GM19452 (cell line): ENCODE measurements at regions not wholly inside any gene's neighbourhood (a gene's known extent, or its start where the extent isn't known, plus 50 kb on each side); places are given as distances from the start of the nearest gene placed in this dataset.

Source experiments
- ATAC-seq: cut with Tn5 transposase; IDR thresholded peaks from one replicate; pipeline ENCODE4 v1.9.1; 2021; ENCODE audit not compliant: unreplicated experiment

DNA sequence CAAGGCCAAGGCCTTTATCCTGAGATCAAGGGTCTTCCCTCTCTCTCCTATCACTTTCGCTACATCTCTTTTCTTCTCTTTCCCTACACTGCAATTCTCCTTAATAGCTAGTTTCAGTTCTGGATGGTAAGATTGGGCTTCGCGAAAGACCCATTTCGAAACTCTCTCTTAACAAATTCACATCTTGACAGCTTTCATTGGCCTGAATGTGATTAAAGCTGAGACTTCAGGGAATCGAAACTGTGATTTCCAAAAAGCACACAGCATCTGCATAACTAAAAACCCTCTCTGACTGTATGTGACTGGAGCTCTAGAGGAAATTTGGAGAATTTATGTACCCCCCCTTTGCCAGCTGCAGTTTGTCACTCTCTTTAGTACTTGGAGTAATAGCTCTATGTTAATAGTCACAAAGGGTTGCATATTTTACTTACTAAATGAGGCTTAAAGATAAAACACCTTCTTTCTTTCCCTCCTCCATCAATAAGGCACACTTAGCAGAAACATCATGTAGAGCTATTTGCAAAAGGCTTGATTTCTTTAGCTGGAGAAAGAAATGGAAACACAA lies 105.3 kb upstream of the FAM20A start:
- ATAC-seq = no peak

DNA sequence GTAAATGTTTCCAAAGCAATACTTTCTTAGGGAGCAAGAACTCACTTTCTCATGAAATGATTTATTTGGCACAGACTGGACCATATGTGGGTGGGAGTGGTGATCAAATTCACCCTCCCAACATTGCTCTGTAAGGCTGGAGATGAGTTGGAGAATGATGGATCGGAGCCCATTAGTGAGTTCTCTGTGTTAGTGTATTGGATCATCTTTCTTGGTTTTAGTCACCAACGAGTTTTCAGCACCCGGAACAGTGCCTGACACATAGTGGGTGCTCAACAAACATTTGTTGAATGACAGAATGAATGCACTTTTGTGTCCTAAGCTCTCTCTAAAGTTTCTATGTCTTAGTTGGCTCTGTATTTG lies 104.5 kb upstream of the FAM20A start:
- no peak for ATAC-seq

DNA sequence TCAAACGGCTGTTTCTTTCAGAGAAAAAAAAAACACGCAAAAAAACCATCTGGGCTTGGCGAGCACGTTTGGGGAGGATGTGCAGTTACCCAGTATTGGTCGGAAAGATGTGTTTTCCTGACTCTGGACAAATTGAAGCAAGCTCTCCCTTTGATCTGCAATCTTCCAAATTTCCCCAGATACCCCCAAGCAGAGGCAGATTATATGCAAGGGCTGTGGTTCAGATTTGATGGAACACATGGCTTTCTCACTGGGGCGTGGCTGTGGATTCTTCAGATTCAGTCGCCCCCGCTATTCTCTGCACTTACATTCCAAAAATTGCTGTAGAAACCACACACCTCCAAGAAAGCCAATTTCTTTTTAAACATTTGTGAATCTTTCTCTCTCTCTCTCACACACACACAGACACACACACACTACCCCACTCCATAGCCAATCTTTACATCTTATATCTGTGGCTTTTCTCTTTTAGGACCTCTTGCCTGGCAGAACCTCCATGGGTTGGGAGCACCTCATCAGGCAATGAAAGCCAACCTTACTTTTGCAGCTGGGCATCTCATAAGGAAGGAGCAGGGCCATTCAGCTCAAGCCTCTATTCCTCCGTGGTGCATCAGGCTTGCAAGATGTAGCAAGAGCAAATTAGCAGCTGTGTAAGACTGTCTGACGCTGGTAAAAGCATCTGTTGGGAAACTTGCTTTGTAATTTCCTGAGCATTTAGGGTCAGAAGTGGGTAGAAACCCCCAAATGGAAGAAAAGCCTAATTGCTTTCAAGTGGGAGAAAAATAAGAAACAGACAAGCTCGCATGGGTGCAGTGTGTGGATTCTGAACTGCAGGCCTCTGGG lies 103.9 kb upstream of the FAM20A start:
- no peak for ATAC-seq

DNA sequence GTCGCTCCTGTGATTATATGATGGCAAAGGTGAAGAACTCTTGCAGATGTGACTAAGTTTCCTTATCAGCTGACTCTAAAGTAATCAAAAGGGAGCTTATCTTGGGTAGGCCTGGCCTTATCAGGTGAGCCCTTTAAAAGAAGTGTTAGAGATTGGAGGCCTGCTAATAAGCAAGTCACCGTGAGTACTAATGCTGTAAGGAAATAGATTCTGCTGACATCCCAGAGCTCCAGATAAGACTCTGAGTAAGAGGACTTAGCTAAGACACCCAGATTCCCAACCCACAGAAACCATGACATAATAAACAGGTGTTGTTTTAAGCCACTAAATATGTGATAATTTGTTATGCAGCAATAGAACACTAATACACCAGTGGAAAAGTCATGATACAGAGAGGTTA lies 99.9 kb upstream of the FAM20A start:
- no peak for ATAC-seq

DNA sequence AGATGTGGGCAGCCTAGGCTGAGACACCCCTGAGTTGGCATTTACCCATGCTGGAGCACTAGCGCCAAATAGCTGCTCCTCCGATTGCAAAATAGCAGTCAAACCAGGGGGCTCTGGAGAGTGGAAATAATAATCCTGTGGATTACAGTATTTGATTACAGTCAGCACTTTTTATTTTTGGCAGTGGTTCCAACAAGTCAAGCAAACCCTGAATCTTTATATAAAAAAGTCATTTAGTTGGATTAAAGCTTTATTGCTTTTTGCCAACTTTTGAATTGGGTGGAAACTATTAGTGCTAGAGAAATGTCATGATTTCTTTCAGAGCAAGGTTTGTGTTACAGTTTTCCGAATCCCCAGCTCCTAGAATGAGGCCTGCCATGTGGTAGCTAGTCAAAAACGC lies 99.3 kb upstream of the FAM20A start:
- ATAC-seq = no peak

DNA sequence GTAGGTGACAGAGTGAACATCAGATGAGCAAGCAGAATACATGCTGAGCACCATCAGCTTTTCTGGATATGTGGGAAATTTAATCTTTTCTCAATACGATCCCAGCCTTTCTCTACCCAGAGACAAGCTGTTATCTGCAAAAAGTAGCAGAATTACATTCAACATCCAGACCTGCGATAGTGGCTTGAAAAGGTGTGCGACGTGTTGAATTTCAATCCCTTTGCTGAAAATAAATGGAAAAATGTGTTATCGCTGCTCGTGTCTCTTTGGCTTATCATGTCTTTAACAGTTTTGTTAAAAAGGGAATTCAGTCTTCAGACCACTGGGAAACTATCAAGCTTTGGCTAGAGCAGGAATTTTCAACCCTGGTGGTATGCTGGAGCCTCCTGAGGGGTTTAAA lies 98.8 kb upstream of the FAM20A start:
- ATAC-seq = no peak

DNA sequence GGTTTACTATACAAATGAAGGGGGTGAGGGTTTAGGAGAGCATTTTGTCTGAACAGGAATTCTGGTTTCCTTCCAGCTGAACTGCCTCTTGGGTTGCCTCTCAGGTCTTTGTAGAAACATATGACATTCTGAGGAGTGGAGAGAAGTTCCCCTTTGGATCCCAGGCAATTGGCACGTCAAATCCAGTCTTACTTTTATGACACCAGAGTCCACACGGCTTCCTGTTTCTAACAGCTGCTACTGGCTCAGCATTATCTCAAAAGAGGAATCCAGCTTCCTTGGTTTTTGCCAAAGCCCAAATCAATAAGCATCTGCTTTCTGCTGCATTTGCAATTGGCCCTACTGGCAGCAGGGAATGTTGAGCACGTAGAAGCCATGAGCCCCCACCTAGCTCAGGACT lies 97.6 kb upstream of the FAM20A start:
- ATAC-seq = no peak

DNA sequence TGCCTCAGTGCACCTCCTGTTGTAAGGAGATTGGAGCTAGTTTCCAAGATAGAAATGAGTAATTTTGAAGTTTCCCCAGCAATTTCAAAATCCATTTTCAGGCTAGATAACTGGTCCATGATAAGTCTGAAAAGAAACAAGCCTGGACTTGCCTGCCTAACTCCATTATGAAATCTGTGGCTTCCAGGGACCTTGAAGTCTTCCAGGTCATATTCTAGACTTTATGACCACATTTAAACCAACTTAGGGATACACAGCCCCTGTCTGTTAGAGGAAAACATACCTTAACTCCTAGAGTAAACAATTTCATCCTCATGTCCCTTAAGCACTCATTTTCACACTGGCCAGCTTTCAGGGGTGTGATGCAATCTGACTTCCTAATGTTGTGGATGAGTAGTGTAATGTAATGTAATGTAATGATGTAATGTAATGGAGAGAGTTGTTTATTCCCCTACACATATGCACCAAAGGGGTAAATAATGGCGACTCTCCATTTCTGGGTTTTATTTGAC lies 96.7 kb upstream of the FAM20A start:
- ATAC-seq = no peak

DNA sequence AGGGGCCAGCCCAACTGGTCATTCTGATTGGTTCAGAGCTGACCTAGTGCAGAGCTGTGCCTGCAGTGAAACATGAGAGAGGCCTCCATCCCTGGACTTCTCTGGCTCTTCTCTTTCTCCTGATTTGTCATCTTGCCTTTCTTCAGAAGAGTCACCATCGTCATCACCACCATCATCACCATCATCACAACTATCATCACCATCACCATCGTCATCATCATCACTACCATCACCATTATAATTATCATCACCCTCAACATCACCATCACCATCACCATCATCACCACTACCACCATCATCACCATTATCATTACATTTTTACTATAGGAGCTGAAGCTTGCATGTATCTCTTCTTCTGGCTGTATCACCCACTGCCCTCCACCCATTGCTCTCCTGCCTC lies 94.5 kb upstream of the FAM20A start:
- no peak for ATAC-seq

DNA sequence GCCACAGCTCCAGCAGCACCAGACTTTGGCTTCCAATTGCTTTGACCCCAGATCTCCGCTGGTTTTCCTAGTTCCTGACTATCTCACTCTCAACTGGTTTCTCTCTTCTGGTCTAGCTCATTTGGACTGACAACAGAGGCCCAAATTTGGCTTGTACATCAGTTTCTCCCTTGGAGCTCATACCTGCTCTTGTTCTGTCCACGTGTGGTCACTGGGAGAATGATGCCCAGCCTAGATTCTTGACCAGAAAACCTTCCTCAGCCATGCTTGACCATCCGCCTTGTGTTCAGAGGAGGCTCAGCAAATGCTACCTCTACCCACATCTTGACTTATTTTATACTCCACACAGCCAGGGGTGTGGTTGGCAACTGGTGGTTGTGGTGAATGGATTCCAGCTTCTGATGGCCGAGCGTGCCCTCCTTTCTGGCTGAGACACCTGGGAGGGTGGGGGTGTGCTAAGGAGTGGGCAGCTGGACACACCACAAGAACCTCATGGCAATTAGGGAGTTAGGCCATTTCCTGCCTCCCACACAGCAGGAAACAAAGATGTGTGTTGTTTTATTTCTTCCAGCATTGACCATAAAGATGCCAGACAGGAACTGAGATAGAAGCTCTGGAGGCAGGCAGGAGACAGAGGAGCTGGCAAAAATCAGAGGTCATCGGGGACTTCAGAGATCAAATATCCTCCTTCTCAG lies 93.8 kb upstream of the FAM20A start:
- no peak for ATAC-seq

DNA sequence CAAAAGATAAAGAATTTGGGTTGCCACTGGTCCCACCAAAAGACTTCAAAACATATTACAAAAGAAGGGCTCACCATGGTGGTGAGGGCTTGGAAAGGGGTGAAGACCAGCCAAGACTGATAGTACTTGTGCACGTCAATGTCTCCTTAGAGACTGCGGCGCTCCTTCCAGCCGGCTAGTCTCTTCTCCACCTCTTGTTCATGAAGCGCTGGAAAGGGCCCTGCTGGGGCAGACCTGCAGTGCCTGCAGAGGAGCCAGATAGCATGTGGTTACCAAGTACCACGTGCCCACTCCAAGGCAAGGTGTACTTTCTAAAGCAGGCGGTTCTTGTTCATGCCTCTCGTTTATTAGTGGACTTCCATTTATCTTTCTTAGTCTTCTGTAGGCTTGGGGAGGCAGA lies 92.7 kb upstream of the FAM20A start:
- ATAC-seq = no peak

DNA sequence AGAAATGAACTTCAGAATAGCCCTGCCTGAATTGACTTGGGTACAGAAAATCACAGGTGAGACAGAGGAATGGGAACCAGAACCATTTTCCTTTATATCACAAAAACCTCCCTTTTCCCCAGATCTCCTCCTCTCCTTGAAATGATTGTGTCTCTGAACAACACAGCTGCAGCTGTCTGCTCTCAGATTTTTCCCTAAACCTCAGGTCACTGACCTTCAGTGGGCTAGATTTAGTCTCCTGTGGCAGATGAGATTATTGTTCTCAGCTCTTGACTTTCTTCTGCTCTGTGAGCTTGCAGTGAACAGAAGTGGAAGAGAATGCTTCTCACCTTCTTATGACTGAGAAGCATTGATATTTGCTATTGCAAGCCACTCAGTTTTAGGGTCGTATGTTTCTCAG lies 92.3 kb upstream of the FAM20A start:
- no peak for ATAC-seq

DNA sequence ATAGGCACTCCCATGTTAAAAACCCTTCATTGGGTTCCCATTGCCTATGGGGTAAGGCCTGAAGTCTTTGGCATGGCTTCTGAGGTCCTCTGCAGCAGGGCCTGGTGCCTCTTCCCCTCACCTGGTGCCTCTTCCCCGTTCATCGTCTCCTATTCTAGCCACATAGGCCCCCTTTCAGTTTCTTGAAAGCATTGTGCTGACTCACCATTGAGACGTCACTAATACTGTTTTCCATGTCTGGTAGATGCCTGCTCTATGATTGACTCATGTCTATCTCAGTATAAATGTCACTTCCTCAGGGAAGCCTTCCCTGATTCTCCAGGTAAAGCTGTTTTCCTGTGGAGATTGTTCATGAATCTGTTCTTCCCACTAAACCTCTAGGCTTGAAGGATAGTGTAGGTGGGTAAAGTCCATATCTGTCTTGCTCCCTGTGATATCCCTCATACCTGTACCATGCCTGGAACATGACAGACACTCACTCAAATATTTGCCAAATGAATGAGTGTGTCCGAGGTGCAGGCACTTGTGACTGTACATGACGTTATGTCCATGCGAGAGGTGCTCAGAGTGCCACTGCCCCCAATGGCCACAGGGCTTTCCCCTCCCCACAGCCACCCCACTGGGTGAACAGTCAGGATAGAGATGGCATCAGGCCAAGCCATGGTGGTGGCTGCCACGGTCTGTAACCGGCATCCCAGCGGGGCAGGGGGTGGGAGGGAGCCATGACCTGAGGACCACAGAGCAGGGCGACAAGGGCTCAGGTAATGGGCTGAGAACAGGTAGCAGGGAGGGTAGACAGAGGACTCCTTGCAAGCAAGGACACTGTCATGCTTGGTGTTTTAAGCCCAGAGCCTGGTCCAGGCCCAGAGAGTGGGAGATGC lies 85.2 kb upstream of the FAM20A start:
- no peak for ATAC-seq

DNA sequence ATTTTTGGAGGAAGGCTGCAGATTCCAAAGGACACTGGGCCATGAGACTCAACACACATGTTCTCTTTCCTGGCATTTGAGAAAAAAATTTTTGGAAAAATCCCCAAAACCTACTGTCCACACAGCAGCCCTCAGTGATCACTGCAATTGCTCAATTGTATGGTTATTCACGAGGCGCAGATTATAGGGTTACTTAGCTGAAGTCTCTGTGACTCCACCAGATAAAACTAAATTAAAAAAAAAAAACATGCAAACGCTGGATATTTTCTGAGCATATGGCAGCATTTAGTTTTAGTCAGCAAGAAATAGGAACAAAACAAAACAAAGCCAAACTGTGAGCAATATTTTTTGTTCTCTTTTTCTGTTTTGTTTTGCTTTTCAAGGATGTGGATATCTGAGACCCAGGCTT lies 83.8 kb upstream of the FAM20A start:
- ATAC-seq = no peak

DNA sequence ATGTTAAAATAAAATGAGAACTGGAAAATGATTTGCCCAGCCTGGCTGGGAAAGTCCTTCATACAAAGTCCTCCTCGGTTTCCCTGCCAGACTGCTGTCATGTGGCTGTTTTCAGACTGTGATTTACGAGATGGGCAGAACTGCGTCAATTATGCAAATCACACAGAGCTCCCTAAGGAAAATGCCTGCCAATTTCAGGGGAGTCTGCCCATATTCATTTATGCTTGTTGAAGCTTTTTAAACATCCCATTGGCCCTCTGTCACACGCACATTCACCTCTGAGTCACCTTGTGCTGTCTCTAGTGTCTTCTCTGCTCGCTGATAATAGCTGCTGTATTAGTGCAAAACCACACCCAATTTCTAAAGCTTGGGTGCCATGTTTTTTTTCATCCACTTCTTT lies 81.7 kb upstream of the FAM20A start:
- no peak for ATAC-seq

DNA sequence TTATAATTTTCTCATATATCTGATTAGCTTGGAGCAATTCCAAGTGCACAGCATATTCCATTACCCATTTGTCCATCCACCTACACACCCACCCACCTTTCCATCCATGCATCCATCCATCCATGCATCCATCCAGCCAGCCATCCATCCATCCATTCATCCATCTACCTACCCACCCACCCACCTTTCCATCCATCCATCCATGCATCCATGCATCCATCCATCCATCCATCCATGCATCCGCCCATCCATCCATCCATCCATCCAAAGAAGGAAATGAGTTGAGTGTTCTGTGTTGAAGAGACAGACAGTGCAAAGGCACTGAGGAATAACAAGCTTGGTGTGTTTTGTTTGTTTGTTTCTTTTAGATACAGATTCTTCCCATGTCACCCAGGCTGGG lies 78.7 kb upstream of the FAM20A start:
- ATAC-seq = no peak

DNA sequence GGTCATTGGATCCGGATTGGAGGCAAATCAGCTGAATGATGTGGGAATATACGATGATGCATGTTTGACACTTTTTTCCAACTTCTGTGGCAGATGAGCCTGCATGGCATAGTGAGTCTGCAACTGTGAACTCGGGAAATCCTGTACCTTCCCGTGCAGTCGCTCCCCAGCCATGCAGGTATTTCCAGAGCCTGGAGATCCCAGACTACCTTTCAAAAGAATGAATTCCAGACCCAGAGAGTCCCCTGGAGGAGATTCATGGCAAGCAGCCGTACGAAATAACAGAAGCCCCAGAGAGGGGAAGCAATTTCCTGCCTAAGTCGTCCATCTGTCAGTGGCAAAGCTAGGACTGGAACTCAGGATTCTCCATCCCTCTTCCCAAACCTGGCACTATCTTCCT lies 75.7 kb upstream of the FAM20A start:
- no peak for ATAC-seq

DNA sequence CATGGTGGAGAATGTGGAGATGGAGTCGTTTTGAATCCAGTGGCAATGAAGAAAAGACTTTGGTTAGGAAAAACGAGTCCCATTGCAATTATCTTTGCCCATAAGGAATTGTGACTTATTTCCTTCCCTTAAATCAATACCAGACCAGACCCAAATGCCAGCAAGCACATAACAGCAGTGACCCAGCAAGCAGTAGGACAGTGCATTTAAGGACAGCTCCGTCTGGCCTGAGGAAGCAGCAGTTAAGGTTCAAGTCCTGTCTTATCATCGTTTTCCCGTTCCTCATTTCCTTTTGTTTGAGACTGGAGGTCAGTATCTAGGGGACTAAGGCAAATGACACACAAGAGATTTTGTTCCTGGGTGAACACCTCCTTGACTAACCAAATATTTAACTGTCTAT lies 74.6 kb upstream of the FAM20A start:
- ATAC-seq = no peak

DNA sequence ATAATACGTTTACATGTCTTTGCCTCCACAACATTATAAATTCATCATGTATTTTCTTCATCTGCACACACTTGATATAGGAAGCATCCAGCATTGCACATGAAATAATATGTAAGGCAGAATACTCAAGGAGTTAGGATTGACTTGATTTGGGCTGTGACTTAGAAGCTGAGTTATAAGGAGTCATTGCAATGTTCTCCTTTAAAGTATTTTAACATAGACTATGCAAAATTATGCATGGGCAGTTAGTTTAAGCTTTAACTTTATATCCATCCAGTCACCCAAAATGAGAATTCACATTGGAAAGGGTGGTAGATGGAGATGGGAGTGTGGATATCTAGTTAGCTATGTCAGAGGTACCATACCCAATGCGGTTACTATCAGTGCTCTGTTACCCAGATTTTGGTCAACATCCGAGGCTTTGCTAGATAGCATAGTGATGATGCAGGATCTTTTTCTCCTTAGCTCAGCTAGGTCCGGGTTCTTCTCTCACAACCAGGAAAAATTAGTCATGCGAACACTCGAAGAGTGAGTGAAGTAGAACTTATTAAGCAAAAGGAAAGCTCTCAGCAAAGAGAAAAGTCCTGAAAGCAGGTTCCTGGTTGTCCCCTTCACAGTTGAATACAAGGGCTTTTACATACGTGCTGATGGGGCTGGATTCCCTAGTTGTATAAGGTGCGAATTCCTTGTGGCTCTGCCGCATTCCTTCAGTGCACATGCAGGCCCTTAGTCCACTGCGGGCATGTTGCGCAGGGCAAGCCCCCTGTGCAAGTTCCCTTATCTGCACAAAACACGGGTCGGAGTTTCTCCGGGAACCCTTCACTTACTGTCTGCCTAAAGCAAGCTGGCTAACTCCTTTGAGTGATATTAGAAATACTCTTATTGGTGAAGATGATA lies 73.1 kb upstream of the FAM20A start:
- ATAC-seq = no peak

DNA sequence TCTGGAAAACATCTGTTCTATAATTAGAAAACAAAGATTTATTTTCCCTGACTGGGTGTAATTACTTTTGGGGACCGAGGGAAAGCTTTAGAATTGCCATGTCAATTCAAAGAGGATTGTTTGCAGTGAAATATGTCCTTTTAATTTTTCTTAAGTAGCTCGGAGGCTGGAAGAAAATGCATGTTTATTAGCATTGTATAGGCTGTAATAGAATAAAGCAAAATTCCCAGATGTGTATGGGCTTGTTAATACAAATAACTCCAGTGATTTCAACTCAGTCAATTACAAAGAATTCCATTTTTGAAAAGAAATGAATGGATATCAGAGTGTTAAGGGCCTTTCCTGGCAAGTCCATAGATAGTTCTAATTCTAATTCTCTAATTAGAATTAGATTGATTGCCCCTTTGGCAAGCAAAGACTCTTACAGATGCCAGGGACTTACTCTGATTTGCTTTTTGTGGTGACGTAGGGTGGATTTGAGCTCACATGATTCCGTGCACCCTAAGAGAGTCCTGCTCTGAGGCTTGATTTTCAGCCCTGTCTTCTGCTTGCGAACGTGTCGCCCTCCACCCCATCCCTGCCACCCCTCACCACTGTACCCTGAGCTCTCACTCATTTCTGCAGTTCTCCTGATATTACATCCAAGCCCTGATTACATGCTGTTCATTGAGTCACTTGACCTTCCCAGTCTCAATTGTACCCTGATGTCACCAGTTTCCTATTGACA lies 70.0 kb upstream of the FAM20A start:
- no peak for ATAC-seq
